ENCODE measurements at regions not wholly inside any gene's neighbourhood (a gene's known extent, or its start where the extent isn't known, plus 50 kb on each side); places are given as distances from the start of the nearest gene placed in this dataset.

GRCh38 chr20:60913298-60913697 lies 338.8 kb upstream of the CDH4 start:
- 61 to 64% methylated on average over 4 of the region's 4 CpGs for WGBS, 2 donors
- no peak for DNase-seq (ENCODE audit: low spot score in 2 of 2)

DNA sequence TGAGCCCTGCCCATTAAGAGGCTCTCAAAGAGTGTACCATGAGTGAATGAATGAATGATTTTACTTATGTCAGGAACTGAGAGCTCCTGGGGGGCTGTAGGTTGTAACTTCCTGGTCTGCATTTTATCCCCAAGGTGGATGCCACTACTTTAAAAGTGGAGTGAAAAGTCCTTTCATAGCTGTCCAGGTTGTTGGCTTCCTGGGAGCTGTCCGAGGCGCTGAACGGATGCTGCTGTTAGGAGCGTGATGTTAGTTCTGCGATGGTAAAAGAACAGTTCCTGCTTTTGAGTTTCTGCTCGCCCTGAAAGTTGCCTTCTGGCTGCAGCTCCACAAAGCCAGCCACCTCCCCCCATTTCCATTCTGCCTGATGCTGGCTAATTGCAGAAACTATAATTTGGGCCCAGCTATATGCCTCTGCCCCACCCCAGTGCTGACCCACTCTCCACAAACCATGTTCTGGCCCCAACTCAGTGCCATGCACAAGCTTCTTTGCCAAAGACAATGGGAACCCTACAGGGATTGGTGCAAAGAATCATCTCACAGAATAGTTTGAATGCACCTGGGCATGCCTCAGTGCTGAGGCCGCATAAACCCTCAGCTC lies 330.9 kb upstream of the CDH4 start:
- no peak for DNase-seq (ENCODE audit: low spot score in 2 of 2)
- WGBS, 2 donors, result 30 to 43% methylated on average over 7 of the region's 7 CpGs
- TF ChIP-seq CTCF (IDR thresholded peaks at IDR 0.05), result no peak
- no peak for TF ChIP-seq POLR2A (IDR thresholded peaks at IDR 0.05)
- H3K4me3 ChIP-seq (ENCODE audit: low read depth, poor library complexity, severe bottlenecking), result no peak overlapping the region
- intact Hi-C loops (cut with DNase I; ENCODE audit: low total_unique reads), result no loop called here

More at GRCh38 chr20:60913298-60913697, 338.8 kb upstream of the CDH4 start:
- no peak overlapping the region for H3K4me3 ChIP-seq (ENCODE audit: low read depth, poor library complexity, severe bottlenecking)
- TF ChIP-seq POLR2A (IDR thresholded peaks at IDR 0.05) (no peak), CTCF (IDR thresholded peaks at IDR 0.05) (no peak)
- intact Hi-C loops (cut with DNase I; ENCODE audit: low total_unique reads), result no loop called here

GRCh38 chr20:60926831-60927230 lies 325.2 kb upstream of the CDH4 start:
- intact Hi-C loops (cut with DNase I; ENCODE audit: low total_unique reads), result no loop called here
- no peak overlapping the region for H3K4me3 ChIP-seq (ENCODE audit: low read depth, poor library complexity, severe bottlenecking)
- 60 to 67% methylated on average over 4 of the region's 4 CpGs for WGBS, 2 donors
- DNase-seq (ENCODE audit: low spot score in 2 of 2), result no peak
- no peak for TF ChIP-seq CTCF (IDR thresholded peaks at IDR 0.05)
- TF ChIP-seq POLR2A (IDR thresholded peaks at IDR 0.05), result no peak

DNA sequence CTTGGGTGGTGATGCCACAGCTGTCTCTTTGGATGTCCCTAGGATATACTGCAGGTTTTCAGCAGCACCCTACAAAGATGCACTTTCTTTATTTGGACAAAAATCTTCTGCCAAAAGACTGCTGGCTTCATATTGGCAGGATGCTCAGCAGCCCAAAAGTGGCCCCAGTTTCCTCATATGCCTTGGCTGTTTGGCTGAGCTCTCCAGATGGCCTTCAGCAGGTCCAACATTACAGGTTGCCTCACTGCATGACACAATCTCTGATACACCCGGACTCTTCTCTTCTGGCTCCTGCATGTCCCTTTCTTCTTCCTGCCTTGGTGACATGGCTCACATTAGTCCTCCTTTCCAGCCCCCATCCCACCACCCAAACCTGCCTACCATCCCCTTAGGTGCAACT lies 323.7 kb upstream of the CDH4 start:
- no peak for DNase-seq (ENCODE audit: low spot score in 2 of 2)
- intact Hi-C loops (cut with DNase I; ENCODE audit: low total_unique reads), result no loop called here
- no peak for TF ChIP-seq CTCF (IDR thresholded peaks at IDR 0.05)
- TF ChIP-seq POLR2A (IDR thresholded peaks at IDR 0.05), result no peak
- WGBS, 2 donors, result 69 to 81% methylated on average over 1 of the region's 1 CpG
- H3K4me3 ChIP-seq (ENCODE audit: low read depth, poor library complexity, severe bottlenecking), result no peak overlapping the region

DNA sequence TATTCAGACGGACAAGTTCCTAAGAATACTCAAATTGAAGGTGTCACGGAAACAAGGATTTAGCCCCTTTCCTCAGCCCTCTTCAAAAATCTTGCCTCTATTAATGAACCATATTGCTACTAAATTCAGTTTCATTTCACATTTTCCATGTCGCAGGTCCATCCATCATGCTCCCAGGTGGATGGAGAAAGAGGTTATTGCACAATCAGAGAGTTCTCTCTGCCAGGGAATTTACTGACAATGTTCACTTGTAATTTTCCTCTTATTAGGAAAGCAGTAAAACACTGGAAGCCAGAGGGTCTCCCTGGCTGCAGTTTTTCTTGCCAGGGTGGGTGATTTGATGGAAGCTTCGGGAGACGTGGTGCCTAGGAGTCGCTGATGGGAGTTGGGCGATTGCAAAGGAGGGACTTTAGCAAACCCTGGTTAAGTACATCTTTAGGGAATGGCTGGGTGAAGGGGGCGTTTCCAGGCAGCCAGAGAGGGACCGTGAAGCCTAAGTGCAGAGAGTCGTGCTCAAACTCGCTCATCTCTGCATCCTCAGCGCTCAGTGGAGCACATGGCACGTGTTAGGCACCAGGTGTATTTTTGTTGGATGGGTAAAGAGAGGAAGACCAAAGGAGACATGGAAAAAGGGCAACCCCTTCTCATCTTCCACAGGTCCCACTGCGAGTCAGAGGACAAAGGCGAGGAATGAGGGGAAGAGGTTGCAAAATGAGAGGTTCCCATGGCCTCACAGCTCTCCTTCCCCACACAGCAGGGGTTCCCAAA lies 321.9 kb upstream of the CDH4 start:
- WGBS, 2 donors, result 68 to 69% methylated on average over 15 of the region's 15 CpGs
- intact Hi-C loops (cut with DNase I; ENCODE audit: low total_unique reads), result no loop called here
- TF ChIP-seq POLR2A (IDR thresholded peaks at IDR 0.05) (no peak), CTCF (IDR thresholded peaks at IDR 0.05) (no peak)
- H3K4me3 ChIP-seq (ENCODE audit: low read depth, poor library complexity, severe bottlenecking), result no peak overlapping the region
- no peak for DNase-seq (ENCODE audit: low spot score in 2 of 2)

Measured in lower leg skin (tissue), 4 donors.